ENCODE measurements at regions not wholly inside any gene's neighbourhood (a gene's known extent, or its start where the extent isn't known, plus 50 kb on each side); places are given as distances from the start of the nearest gene placed in this dataset.

DNA sequence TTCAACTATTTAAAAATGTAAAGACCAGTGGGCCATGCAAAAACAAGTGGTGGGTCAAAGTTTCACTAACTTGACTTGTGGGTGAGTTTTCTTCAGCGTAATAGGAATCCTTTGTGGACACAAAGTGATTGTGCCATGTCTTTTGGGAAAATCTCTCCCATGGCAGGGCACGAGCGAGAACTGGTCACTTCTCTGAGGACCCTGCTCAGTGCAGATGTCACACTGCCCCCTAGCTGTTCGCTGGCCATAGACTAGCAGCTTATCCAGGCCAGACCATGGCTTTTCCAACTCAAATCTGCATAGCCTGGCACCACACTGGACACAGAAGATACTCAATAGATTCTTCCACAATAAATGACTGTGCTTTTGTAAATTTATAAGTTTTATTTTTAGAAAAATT is 306.0 kb upstream of the CCL2 start:
- peak; percentile 12; the same call in 1 of the 2 replicates for TF ChIP-seq CTCF (IDR thresholded peaks at IDR 0.05; ENCODE audit: low read length)
- TF ChIP-seq EZH2 (optimal IDR thresholded peaks at IDR 0.05; ENCODE audit: low read depth, low read length) = no peak
- TF ChIP-seq EZH2phosphoT487 (IDR thresholded peaks at IDR 0.05; ENCODE audit: low read length) = no peak

Data from MM.1S (cell line).